GM03348 (cell line): ENCODE measurements at regions not wholly inside any gene's neighbourhood (a gene's known extent, or its start where the extent isn't known, plus 50 kb on each side); places are given as distances from the start of the nearest gene placed in this dataset.

Source experiments
- DNase-seq: peaks from one replicate; pipeline ENCODE4 v3.0.0; 2012; ENCODE audit warnings: low spot score

DNA sequence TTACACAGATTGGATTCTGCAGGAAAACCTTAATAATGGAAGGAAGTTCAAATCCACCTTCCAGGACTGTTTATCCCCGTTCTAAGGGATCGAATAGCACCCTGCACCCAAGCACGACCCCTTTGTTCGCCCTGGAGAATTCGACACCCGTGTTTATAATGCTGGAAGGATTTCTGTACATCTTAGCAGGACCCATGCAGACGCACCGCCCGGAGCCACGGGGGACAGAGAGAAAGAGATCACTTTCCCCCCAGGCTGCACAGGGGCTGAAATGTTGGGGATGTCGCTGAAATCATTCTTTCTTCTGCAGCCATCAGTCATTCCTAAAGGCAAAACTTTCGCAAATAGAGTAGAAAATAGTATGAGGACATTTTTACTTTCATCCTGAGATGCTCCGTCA lies 238.7 kb upstream of the SALL3 start:
- DNase-seq, result no peak

DNA sequence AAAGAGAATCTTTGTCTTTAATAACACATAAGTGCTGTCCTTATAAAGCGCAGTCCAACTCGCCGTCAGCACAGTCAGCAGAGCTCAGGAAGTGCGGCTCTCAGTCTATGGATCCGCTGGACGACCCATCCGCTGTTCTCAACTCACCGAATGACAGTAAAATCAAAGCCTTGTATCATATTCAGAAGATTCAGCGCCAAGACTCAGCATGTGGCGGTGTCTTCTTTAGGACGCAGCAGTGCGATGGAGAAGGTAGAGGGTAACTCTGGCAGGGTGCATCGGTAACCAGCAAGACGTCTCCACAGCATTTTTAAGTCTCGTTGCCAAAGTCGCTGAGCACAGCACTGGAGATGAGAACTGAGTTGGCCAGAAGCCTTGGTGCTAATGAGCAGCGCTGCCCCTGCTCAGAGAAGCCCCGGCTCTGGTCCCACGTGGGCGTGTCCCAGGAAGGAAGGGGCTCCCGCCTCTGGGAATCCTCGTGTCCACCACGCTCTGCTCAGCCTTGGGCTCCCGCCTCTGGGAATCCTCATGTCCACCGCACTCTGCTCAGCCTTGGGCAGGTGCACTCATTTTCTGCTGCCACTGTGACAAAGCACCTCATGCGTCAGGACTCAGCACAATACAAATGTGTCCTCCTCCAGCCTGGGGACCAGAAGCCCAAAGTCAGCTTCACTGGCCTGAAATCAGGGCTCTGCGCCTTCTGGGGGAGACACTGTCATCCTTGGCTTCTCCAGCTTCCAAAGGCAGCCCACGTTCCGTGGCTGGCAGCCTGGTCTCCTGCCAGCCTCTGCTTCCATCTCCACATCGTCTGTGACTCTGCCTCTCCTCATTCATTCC lies 238.0 kb upstream of the SALL3 start:
- no peak for DNase-seq

DNA sequence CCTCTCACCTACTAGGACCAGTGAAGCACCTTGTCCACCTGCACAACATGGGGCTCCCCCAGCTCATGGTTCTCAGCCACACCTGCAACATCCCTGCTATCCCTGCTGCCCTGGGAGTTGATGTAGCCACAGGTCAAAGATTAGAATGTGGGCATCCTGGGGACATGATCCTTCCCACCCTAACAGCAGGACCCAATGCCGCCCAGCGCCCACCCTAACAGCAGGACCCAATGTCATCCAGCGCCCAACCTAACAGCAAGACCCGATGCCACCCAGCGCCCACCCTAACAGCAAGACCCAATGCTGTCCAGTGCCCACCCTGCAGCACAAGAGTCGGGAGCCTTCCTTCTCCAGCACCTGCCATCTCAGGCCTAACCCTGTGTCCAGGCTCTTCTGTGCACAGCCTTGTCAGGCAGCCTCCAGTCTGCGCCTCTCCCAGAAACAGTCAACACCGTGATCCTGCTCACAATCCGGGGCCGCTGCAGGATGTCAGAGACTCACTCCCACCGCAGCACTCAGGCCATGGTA lies 237.3 kb upstream of the SALL3 start:
- no peak for DNase-seq

DNA sequence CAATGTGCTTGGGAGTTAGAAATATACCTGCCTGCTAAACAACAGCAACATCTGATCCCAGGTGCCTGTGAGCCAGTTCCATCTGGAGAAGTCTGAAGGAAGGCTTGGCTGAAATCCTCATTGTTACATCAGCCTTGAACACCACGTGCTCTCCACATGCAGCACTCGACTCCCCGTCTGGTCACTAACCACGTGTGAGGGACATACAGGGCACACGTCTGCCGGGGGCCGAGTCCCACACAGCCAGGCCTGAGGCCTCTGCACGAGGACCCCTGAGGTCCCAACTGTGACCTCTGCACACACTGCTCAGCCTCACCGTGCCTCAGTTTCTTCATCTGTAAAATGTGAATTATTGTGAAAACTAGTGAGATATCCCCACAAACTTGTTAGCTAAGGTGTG lies 236.5 kb upstream of the SALL3 start:
- DNase-seq, result no peak

DNA sequence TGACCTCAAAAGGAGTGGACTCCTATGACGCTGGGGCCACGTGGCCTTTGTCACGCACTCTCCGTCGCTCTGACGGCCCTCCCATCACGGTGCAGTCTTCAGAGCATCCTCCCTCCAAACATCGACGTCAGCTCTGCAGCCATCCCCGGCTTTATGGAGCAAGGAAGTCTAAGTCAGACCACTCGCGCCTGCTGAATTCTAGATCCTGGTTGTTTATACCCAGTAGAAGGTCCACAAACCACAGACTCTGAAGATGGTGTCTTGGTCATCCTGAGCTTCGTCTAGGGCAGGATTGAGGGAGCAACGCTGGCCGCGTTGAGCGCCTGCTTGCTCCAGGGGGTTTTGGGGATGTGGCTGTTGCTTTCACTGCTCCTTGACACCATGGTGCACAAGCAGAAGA lies 228.0 kb upstream of the SALL3 start:
- no peak for DNase-seq

DNA sequence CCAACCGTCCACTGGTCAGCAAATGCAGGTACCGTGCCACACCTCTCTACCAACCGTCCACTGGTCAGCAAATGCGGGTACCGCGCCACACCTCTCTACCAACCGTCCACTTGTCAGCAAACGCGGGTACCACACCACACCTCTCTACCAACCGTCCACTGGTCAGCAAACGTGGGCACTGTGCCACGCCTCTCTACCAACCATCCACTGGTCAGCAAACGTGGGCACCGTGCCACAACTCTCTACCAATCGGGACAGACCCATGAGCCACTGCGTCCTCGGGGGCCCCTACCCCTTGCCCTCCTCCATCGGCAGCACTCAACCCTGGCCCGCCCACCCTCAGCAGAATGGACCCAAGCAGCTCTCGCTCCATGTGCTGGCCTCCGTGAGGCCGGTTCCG lies 226.4 kb upstream of the SALL3 start:
- DNase-seq, result no peak

DNA sequence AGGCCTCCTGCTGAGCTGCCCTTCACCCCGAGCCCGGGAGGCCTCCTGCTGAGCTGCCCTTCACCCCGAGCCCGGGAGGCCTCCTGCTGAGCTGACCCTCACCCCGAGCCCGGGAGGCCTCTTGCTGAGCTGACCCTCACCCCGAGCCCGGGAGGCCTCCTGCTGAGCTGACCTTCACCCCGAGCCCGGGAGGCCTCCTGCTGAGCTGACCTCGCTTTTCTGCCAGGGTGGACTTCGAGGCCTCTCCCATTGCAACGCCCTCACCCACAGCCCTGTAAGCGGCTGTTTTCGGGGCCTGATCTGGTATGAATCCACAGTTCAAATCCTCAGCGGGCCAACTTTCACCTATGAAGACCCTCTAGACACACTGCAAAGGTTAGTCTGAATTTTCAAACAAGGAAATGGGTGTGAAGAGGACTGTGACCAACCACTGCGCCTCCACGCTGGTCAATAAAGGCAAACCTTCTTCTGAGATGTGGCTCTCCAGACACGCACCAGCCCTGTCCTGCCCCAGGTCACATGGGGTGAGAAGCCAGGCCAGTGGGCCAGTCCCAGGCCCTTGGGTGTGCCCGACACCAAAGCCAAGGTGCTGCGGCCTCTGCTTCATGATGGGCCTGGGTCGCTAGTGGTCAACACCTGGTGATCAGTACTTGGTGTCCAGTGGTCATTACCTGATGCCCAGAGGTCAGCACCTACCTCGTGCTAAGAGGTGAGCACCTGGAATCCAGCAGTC lies 225.1 kb upstream of the SALL3 start:
- DNase-seq, result no peak

DNA sequence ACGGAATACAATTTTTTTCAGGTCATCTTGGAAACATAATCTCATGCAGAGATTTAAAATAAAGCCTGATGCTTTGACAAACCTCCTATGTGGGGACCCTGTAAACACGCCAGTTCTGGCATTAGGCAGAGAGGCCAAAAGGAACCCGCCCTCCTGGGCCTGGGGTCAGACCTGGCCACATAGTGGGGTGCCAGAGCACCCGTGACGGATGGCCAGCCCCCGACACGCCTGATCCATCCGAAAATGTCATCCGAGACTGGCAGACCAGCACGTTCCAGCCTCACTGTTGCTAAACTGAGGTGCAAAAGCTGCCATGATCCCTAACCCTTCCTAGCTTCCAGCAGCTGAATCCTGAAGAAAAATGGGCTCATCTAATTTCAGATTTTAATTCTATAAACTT lies 222.6 kb upstream of the SALL3 start:
- DNase-seq, result no peak

DNA sequence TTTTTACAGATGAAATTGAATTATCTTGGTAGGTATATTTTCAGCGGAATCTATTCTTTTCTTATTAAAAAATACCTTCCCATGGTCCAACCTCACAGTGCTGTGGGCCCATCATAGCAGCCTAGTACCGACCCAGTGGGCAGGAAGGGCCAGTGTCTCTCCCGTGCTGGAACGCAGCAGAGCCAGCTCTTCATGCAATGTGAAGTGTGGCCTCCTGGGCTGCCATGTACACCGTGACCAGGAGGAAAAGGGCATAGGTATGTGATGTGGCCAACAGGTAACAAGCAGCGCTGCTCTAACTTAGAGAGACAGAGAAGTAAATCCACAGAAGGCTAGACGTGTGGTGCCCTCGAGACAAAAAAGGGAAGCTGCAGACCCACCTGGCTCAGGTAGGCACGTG lies 221.1 kb upstream of the SALL3 start:
- no peak for DNase-seq

DNA sequence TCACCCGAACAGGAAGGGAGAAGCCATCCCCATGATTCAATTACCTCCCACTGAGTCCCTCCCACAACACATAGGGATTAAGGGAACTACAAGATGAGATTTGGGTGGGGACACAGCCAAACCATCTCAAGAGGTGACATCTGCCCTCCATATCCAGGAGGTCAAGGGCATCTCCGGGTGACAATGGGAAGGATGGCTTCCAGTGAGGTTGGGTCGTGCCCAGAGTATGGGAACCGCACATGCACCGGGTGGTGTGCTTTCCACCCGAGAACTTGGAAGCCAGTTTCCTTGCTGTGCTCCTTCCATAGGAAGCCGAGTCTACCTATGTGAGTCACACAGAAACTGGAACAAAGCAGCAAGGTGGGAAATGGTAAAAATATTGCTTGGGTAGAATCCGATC lies 216.9 kb upstream of the SALL3 start:
- no peak for DNase-seq

DNA sequence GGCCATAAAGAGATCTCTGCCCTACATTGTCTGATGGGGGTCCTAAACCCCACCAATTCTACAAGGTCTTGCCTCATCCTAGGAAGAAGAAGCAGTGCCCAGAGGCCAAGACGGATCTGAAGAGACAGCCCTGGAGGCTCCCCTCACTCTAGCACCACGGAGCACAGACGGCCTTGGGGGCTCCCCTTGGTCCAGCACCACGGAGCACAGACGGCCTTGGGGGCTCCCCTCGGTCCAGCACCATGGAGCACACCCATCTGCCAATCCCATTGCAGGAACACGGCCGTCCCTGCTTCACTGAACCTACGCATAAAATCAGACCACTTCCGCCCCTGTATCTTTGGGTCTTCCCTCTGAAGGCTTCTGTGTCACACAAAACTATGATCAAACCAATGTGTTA lies 215.1 kb upstream of the SALL3 start:
- DNase-seq, result no peak

DNA sequence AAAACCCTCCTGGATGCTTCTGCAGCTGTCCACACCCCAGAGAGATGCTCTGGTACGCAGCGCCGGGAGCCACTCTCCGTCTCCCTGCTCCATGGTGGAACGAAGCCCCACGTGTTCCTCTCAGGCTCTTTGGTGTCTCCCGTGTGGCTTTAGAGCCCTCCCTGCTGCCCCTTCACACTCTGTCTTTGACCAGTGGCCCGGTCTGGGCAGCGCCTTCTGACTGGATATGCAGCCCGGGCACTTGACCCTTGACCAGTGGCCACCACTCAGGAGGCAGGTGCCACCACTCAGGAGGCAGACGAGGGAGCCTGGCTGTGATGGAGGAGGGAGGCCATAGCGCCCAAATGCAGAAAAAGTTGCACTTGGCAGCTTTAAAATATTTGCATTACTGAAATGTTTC lies 214.5 kb upstream of the SALL3 start:
- no peak for DNase-seq

DNA sequence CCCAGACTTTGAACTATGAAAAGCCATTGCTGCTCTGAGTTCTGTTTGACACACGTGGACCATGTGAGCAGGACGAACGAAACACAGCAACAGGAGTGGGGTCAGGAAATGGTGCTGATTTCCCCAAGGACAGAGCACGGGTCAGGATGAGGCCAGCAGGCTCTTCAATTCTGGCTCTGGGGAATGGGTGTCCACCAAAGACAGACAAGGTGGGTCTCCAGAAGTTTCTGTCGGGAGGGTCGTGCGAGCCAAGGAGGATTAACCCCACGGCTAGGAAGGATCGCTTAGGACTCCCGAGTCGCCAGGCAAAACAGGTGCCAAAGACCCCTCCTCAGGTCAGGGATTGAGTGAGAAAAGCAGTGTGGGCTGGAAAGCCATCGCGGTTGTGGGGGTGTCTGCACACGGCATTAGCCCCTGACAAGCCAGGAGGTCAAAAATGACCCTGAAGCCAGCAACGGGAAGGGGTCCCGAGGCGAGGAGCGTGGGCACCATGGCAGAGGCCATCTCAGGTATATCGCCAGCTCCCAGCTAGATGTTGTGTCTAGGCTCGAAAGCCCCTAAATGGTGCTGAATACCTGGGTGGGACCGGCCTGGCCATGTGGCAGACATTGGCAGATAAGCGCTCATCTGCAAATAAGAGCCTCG lies 213.9 kb upstream of the SALL3 start:
- DNase-seq, result no peak

DNA sequence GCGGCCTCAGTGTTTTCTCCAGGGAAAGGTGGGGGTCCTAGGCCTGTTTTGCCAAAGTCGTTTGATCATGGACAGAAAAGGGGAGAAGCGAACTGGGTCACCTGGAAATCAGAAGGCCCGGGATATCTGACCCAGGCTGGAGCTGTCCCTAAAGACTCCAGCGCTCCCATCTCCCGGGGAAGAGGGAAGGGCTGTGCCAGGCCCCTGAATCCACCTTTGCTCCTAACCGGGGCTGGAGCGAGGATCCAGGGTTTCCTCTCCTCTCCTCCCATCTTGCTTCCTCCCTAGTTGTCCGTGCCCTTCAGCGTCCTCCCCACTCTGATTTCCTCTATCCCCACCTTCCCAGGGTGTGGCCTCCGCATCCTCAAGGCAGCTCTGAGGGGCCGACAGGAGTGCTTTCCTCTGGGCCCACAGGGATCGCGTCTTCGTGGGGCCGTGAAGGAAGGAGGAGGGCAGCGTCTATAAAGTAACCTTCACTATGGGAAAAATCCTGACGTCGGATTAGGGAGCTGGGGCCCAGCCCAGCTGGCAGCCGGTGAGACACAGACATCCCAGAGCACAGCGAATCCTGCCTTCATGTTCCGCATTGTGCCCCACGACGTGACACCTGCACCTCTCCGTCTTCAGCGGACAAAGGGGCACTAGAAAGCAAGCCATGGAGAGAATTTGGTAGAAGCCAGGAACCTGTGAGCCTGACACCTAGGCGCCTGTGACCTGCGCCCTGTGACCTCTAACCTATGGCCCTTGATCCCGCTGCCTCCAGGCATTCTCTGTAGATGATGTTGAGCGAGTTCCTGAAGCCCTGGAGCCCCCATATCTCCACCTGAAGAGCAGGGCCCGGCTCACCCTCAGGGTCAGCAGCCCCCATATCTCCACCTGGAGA lies 212.7 kb upstream of the SALL3 start:
- no peak for DNase-seq

DNA sequence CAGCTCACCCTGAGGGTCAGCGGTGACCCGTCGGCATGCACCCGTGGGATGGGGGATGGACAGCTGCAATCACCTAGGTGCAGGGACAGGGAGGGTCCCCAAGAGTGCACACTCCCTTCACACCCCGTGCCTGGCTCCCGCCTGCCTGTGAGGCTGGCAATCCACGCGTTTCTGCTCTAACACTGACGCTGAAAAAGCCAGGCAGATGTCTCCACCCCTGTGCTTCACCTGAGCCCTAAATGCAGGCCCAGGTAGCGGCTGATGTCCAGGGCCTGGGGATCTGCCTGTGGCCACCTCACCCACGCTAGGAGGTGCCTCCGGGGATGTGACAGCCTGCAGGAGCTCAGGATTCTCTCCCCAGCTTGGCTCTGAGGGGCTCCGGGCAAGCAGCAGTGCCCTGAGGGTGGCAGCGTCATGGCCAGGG lies 212.0 kb upstream of the SALL3 start:
- no peak for DNase-seq

DNA sequence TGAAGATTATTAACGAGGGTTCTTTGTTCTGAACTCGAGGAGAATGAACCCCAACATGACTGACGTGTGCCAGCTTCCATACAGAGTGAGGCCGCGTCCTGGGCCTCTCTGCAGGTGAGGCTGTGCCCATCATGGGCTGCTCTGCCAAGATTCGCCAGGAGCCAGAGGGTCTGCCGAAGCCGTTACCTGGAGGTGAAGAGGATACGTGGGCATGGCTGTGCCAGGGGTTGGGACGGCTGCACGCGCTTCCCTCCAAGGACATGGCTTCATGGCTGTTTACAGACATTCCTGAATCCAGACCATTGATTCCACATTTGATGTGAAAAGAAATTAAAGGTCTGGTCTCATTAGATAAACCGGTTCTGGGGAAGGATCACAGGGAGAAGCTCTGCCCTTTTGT lies 211.4 kb upstream of the SALL3 start:
- DNase-seq, result no peak

DNA sequence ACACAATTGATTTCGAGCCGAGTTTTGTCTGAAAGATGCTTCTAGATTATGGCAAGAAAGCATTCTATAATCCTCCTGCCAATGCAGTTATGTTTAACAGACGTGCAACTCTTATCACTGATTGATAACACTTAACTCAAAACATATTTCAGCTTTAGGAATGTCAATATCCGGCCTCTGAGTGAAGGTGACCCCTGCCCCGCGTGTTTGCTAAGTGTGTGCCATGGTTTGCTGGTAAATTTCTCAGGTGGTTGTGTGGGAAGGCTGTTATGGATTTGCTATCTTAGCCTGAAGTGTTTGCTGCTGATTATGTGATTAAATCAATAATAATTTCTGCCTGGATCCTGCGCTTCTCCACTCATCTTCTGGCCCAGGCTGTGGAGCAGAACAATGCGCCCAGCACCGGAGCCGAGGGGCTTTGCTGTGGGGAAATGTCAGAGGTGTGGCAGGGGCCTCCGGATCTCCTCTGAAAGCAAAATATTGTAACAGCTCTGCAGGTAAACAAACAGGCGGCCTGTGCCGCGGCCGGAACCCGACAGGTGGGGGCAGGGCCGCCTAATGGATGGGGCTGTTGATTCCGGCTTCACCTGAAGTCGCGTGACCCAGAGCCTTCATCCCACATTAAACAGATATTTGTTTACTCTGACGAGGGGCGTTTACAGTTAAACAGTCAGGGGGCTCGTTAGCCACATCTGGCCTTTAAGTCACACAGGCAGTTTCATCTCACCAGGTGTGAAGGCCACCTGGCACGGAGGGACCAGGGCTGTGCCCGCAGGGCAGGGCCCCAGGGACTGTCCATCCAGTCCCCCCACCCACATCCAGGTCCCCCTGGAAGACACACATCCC lies 210.7 kb upstream of the SALL3 start:
- DNase-seq, result no peak

DNA sequence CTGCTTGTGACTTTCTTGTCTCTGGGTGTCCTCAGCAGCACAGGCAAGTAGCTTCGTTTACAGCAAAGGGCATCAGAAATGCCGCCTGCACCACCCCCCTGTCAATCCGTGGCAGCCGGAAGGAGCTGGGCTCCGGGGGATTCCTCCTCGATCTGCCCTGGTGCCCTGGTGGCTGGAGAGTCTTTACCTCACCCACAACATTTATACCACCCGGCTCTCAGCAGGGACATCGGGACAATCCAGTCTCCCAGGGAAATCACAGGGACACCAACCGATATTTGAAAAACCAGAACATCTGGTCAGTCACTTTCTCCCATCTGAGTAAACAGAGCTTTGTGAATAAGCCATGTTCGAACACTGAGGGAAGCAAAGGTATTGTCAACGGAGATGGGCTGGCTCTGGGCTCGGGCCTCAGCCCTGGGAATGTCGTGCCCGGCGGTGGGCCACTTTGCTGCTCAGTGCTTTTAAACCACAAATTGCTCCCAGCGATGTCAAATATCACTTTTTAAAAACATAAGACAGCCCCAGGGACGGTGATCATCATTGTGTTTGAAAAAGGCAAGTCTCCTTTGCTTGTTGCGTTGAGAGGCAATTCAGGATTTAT lies 210.0 kb upstream of the SALL3 start:
- no peak for DNase-seq

DNA sequence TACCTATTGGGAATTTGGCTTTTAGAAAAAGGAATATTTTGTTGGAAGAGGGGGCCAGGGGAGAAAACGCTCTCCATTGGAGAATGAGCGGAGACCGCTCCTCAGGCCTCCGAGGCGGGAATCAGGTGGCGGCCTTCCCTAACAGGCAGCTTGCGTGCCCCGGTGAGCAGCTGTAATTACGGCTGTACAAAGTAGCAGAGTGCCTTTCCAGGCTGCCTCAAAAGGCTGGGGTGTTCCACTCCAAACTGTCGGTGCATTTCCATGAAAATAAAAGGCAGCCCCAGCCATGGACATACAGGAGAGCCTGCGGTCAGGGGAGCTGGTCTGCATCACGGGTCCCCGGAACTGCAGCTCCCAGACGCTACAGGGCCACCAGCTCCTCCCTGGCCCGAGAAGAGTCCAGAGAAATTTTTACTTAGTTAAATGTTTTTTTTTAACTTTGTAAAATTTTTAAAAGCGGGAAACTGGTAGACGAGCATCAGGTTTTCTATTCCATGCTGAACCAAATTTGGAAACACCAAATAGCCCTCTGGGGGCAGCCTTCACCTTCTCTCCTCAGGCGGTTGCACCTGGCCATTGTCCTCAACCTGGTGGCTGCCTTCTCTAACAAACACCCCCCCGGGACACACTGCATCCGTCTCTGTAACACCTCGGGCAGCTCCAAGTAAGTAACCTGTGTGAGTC lies 209.3 kb upstream of the SALL3 start:
- no peak for DNase-seq

DNA sequence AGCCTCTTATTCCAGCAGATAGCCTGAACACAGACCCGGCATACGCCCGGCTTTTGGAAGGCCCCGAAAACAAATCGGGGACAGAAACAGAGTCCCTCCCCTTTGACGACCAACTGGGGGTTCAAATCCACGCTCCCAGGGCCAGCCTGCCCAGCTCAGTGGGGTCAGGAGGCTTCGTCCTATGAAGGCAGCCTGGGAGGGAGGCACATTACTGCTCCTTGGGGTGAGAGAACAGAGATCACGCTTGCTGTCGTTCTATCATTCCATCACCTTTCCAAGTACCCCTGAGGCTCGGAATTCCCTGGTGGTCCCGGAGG lies 208.8 kb upstream of the SALL3 start:
- no peak for DNase-seq
